IMR-90 (cell line): ENCODE measurements at regions not wholly inside any gene's neighbourhood (a gene's known extent, or its start where the extent isn't known, plus 50 kb on each side); places are given as distances from the start of the nearest gene placed in this dataset.

Experiments
- BHLHE40 ChIP-seq: fragments of 150-350 bp; IDR thresholded peaks from 2 replicates; pipeline ENCODE4 v1.6.1; 2016; ENCODE audit warnings: mild to moderate bottlenecking, low read depth, low read length
- CEBPB ChIP-seq: IDR thresholded peaks from 2 replicates; pipeline ENCODE4 v1.6.1; 2012; ENCODE audit warnings: low read depth, low read length, improper control_type of control experiment
- FOS ChIP-seq: fragments of 150-350 bp; IDR thresholded peaks from 2 replicates; pipeline ENCODE4 v1.6.1; 2016; ENCODE audit warnings: low read depth, low read length
- MAFK ChIP-seq: IDR thresholded peaks from 2 replicates; pipeline ENCODE4 v1.6.1; 2012; ENCODE audit warnings: low read depth, low read length, improper control_type of control experiment
- MAZ ChIP-seq: IDR thresholded peaks from 2 replicates; pipeline ENCODE4 v1.6.1; 2012; ENCODE audit warnings: low read depth, mild to moderate bottlenecking, low read length, improper control_type of control experiment, moderate library complexity, borderline replicate concordance
- POLR2A ChIP-seq: IDR thresholded peaks from 2 replicates; pipeline ENCODE4 v1.6.1; 2012; ENCODE audit warnings: mild to moderate bottlenecking, low read depth, low read length
- RAD21 ChIP-seq: IDR thresholded peaks from 2 replicates; pipeline ENCODE4 v1.6.1; 2012; ENCODE audit warnings: low read length, improper control_type of control experiment
- RFX5 ChIP-seq: IDR thresholded peaks from 2 replicates; pipeline ENCODE4 v1.8.0; 2012; ENCODE audit warnings: low read depth, mild to moderate bottlenecking, low read length, moderate library complexity
- SMC3 ChIP-seq: fragments of 150-350 bp; IDR thresholded peaks from 2 replicates; pipeline ENCODE4 v1.6.1; 2016; ENCODE audit warnings: low read depth, mild to moderate bottlenecking, antibody characterized with exemption, low read length, moderate library complexity
- TF ChIP-seq, protein P1 (sequence below): conservative IDR thresholded peaks from 2 replicates; pipeline ENCODE4 v1.5.1; 2012; ENCODE audit warnings: mild to moderate bottlenecking, low read depth, low read length, improper control_type of control experiment
- TF ChIP-seq, protein P2 (sequence below): fragments of 150-350 bp; IDR thresholded peaks from 2 replicates; pipeline ENCODE4 v1.6.1; 2017; ENCODE audit warnings: mild to moderate bottlenecking, antibody characterized with exemption, low read length, low read depth
- TF ChIP-seq, protein P3 (sequence below): fragments of 150-350 bp; IDR thresholded peaks from 2 replicates; pipeline ENCODE4 v1.6.1; 2016; ENCODE audit warnings: low read depth, mild to moderate bottlenecking, low read length, moderate library complexity, borderline replicate concordance

DNA sequence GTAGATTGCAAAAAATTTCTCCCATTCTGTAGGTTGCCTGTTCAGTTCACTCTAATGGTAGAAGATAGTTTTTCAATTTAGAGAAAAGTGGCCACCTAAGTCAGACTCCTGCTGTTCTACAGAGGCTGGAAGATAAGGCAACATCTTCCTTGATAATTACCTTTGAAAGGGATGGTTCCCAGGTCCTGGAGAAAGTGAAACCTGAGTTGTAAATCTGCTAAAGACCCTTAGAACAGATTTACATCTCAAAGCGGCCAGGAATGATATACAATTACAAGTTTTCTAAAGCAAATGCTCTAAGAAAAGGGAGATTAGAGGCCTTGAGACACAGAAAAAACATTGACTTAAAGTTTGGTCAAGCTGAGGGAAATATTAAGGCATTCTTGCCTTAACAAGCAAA lies 1350.2 kb upstream of the FAM98A start:
- TF ChIP-seq, protein P1, sequence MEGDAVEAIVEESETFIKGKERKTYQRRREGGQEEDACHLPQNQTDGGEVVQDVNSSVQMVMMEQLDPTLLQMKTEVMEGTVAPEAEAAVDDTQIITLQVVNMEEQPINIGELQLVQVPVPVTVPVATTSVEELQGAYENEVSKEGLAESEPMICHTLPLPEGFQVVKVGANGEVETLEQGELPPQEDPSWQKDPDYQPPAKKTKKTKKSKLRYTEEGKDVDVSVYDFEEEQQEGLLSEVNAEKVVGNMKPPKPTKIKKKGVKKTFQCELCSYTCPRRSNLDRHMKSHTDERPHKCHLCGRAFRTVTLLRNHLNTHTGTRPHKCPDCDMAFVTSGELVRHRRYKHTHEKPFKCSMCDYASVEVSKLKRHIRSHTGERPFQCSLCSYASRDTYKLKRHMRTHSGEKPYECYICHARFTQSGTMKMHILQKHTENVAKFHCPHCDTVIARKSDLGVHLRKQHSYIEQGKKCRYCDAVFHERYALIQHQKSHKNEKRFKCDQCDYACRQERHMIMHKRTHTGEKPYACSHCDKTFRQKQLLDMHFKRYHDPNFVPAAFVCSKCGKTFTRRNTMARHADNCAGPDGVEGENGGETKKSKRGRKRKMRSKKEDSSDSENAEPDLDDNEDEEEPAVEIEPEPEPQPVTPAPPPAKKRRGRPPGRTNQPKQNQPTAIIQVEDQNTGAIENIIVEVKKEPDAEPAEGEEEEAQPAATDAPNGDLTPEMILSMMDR, result no peak
- TF ChIP-seq POLR2A, result no peak
- TF ChIP-seq MAZ, result no peak
- TF ChIP-seq CEBPB, result no peak
- TF ChIP-seq, protein P2, sequence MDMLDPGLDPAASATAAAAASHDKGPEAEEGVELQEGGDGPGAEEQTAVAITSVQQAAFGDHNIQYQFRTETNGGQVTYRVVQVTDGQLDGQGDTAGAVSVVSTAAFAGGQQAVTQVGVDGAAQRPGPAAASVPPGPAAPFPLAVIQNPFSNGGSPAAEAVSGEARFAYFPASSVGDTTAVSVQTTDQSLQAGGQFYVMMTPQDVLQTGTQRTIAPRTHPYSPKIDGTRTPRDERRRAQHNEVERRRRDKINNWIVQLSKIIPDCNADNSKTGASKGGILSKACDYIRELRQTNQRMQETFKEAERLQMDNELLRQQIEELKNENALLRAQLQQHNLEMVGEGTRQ, result no peak
- no peak for TF ChIP-seq SMC3
- TF ChIP-seq FOS, result no peak
- TF ChIP-seq, protein P3, sequence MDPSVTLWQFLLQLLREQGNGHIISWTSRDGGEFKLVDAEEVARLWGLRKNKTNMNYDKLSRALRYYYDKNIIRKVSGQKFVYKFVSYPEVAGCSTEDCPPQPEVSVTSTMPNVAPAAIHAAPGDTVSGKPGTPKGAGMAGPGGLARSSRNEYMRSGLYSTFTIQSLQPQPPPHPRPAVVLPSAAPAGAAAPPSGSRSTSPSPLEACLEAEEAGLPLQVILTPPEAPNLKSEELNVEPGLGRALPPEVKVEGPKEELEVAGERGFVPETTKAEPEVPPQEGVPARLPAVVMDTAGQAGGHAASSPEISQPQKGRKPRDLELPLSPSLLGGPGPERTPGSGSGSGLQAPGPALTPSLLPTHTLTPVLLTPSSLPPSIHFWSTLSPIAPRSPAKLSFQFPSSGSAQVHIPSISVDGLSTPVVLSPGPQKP, result no peak
- no peak for TF ChIP-seq RAD21
- no peak for TF ChIP-seq RFX5
- no peak for TF ChIP-seq MAFK
- no peak for TF ChIP-seq BHLHE40
